ENCODE measurements at regions not wholly inside any gene's neighbourhood (a gene's known extent, or its start where the extent isn't known, plus 50 kb on each side); places are given as distances from the start of the nearest gene placed in this dataset.
A peak's percentile ranks its signal among the peaks of the same experiment; 100 is the strongest.
"Not testable (repeated sequence)": the region's sequence is repeated elsewhere in the genome, so short reads cannot be mapped to it uniquely, and the experiment has no call there.

- Mint-ChIP-seq H3K9me3 (no peaks in the 10 kb centered on the region), H3K27ac (no peak overlapping the region), H3K4me1 (no peaks in the 10 kb centered on the region), H3K27me3 (no peaks in the 10 kb centered on the region), H3K4me3 (no peak overlapping the region), H3K36me3 (ENCODE audit: low read depth) (no peaks in the 10 kb centered on the region)
- DNase-seq, result no peak
- ChIA-PET CTCF (no interaction called here), POLR2A (no interaction called here)
Measured at GRCh38 chr7:153043440-153043839, 283.9 kb downstream of the ACTR3B start.

- CTCF ChIA-PET, result interaction anchor here (0.7 kb wide), 1 partner anchor 15 kb away, joined by 3 read pairs; no protein-coding TSS in a partner anchor
- no peak overlapping the region for H3K4me3 Mint-ChIP-seq
- no peaks in the 10 kb centered on the region for H3K27me3 Mint-ChIP-seq
- no peaks in the 10 kb centered on the region for H3K36me3 Mint-ChIP-seq (ENCODE audit: low read depth)
- H3K9me3 Mint-ChIP-seq, result no peaks in the 10 kb centered on the region
- DNase-seq, result no peak
- H3K4me1 Mint-ChIP-seq, result no peaks in the 10 kb centered on the region
- H3K27ac Mint-ChIP-seq, result no peak overlapping the region
- POLR2A ChIA-PET, result no interaction called here
Measured at GRCh38 chr7:153044981-153045380, 285.4 kb downstream of the ACTR3B start.

GRCh38 chr7:153047079-153047959 is 287.8 kb downstream of the ACTR3B start:
- ChIA-PET CTCF (no interaction called here), POLR2A (no interaction called here)
- DNase-seq, result no peak
- Mint-ChIP-seq H3K27me3 (no peaks in the 10 kb centered on the region), H3K36me3 (ENCODE audit: low read depth) (no peaks in the 10 kb centered on the region), H3K4me3 (no peak overlapping the region), H3K4me1 (no peaks in the 10 kb centered on the region), H3K9me3 (no peaks in the 10 kb centered on the region), H3K27ac (no peak overlapping the region)

- no peaks in the 10 kb centered on the region for H3K9me3 Mint-ChIP-seq
- POLR2A ChIA-PET, result no interaction called here
- CTCF ChIA-PET, result no interaction called here
- DNase-seq, result no peak
- no peaks in the 10 kb centered on the region for H3K27me3 Mint-ChIP-seq
- H3K4me3 Mint-ChIP-seq, result no peak overlapping the region
- no peaks in the 10 kb centered on the region for H3K4me1 Mint-ChIP-seq
- no peak overlapping the region for H3K27ac Mint-ChIP-seq
- H3K36me3 Mint-ChIP-seq (ENCODE audit: low read depth), result no peaks in the 10 kb centered on the region
Measured at GRCh38 chr7:153052206-153052605, 292.7 kb downstream of the ACTR3B start.

- DNase-seq, result peak; percentile 17
- POLR2A ChIA-PET, result no interaction called here
Measured at GRCh38 chr7:153061910-153062528, 302.5 kb downstream of the ACTR3B start.

GRCh38 chr7:153065051-153065450 is 305.5 kb downstream of the ACTR3B start:
- H3K4me1 Mint-ChIP-seq, result no peaks in the 10 kb centered on the region
- ChIA-PET POLR2A (no interaction called here), CTCF (no interaction called here)
- no peaks in the 10 kb centered on the region for H3K36me3 Mint-ChIP-seq (ENCODE audit: low read depth)
- H3K27me3 Mint-ChIP-seq, result no peaks in the 10 kb centered on the region
- DNase-seq, result no peak
- no peak overlapping the region for H3K27ac Mint-ChIP-seq
- H3K4me3 Mint-ChIP-seq, result no peak overlapping the region
- H3K9me3 Mint-ChIP-seq, result peaks cover 7% of the 10 kb centered on the region

More at GRCh38 chr7:153061910-153062528, 302.5 kb downstream of the ACTR3B start:
- H3K27me3 Mint-ChIP-seq, result no peaks in the 10 kb centered on the region
- H3K9me3 Mint-ChIP-seq, result peaks cover 7% of the 10 kb centered on the region
- no peaks in the 10 kb centered on the region for H3K36me3 Mint-ChIP-seq (ENCODE audit: low read depth)
- no peak overlapping the region for H3K4me3 Mint-ChIP-seq
- CTCF ChIA-PET, result no interaction called here
- no peak overlapping the region for H3K27ac Mint-ChIP-seq
- H3K4me1 Mint-ChIP-seq, result no peaks in the 10 kb centered on the region

- no peak overlapping the region for H3K27ac Mint-ChIP-seq
- POLR2A ChIA-PET, result no interaction called here
- H3K4me3 Mint-ChIP-seq, result no peak overlapping the region
- no peak for DNase-seq
- no peaks in the 10 kb centered on the region for H3K36me3 Mint-ChIP-seq (ENCODE audit: low read depth)
- H3K9me3 Mint-ChIP-seq, result peaks cover 7% of the 10 kb centered on the region
- H3K27me3 Mint-ChIP-seq, result no peaks in the 10 kb centered on the region
- CTCF ChIA-PET, result no interaction called here
- H3K4me1 Mint-ChIP-seq, result no peaks in the 10 kb centered on the region
Measured at GRCh38 chr7:153066711-153067110, 307.2 kb downstream of the ACTR3B start.

- no peaks in the 10 kb centered on the region for H3K27me3 Mint-ChIP-seq
- no peaks in the 10 kb centered on the region for H3K4me1 Mint-ChIP-seq
- H3K36me3 Mint-ChIP-seq (ENCODE audit: low read depth), result no peaks in the 10 kb centered on the region
- H3K4me3 Mint-ChIP-seq, result no peak overlapping the region
- ChIA-PET POLR2A (no interaction called here), CTCF (no interaction called here)
- no peaks in the 10 kb centered on the region for H3K9me3 Mint-ChIP-seq
- DNase-seq, result no peak
- no peak overlapping the region for H3K27ac Mint-ChIP-seq
Measured at GRCh38 chr7:153070141-153070540, 310.6 kb downstream of the ACTR3B start.

GRCh38 chr7:153072806-153073205 is 313.3 kb downstream of the ACTR3B start:
- Mint-ChIP-seq H3K27me3 (no peaks in the 10 kb centered on the region), H3K9me3 (peaks cover 3% of the 10 kb centered on the region), H3K36me3 (ENCODE audit: low read depth) (no peaks in the 10 kb centered on the region), H3K4me1 (no peaks in the 10 kb centered on the region), H3K27ac (no peak overlapping the region), H3K4me3 (no peak overlapping the region)
- ChIA-PET CTCF (no interaction called here), POLR2A (no interaction called here)
- no peak for DNase-seq

- H3K4me3 Mint-ChIP-seq; H3K27me3 Mint-ChIP-seq; POLR2A ChIA-PET; H3K27ac Mint-ChIP-seq; H3K36me3 Mint-ChIP-seq (ENCODE audit: low read depth); CTCF ChIA-PET; DNase-seq; H3K9me3 Mint-ChIP-seq; H3K4me1 Mint-ChIP-seq: not testable (repeated sequence)
Measured at GRCh38 chr7:153076289-153076688, 316.7 kb downstream of the ACTR3B start.

- Mint-ChIP-seq H3K4me1 (no peaks in the 10 kb centered on the region), H3K27ac (no peak overlapping the region), H3K27me3 (no peaks in the 10 kb centered on the region), H3K4me3 (no peak overlapping the region), H3K9me3 (peaks cover 3% of the 10 kb centered on the region), H3K36me3 (ENCODE audit: low read depth) (no peaks in the 10 kb centered on the region)
- no peak for DNase-seq
- ChIA-PET CTCF (no interaction called here), POLR2A (no interaction called here)
Measured at GRCh38 chr7:153081496-153081895, 321.9 kb downstream of the ACTR3B start.

GRCh38 chr7:153084278-153084677 is 324.7 kb downstream of the ACTR3B start:
- Mint-ChIP-seq H3K4me3 (no peak overlapping the region), H3K4me1 (no peaks in the 10 kb centered on the region), H3K9me3 (no peaks in the 10 kb centered on the region), H3K27me3 (no peaks in the 10 kb centered on the region), H3K27ac (no peak overlapping the region), H3K36me3 (ENCODE audit: low read depth) (no peaks in the 10 kb centered on the region)
- CTCF ChIA-PET, result no interaction called here
- no peak for DNase-seq
- POLR2A ChIA-PET, result no interaction called here

GRCh38 chr7:153087498-153087897 is 327.9 kb downstream of the ACTR3B start:
- ChIA-PET POLR2A (no interaction called here), CTCF (no interaction called here)
- Mint-ChIP-seq H3K4me1 (no peaks in the 10 kb centered on the region), H3K36me3 (ENCODE audit: low read depth) (no peaks in the 10 kb centered on the region), H3K4me3 (no peak overlapping the region), H3K27me3 (no peaks in the 10 kb centered on the region), H3K9me3 (no peaks in the 10 kb centered on the region), H3K27ac (no peak overlapping the region)
- DNase-seq, result no peak

- POLR2A ChIA-PET, result no interaction called here
- Mint-ChIP-seq H3K36me3 (ENCODE audit: low read depth) (no peaks in the 10 kb centered on the region), H3K4me1 (no peaks in the 10 kb centered on the region), H3K4me3 (no peak overlapping the region), H3K27ac (no peak overlapping the region), H3K9me3 (no peaks in the 10 kb centered on the region), H3K27me3 (no peaks in the 10 kb centered on the region)
- no peak for DNase-seq
- CTCF ChIA-PET, result no interaction called here
Measured at GRCh38 chr7:153088601-153089000, 329.0 kb downstream of the ACTR3B start.

Measured in activated CD4-positive, alpha-beta memory T cell treated with anti-CD3 and anti-CD28 coated beads, Interleukin-2, amount 10 ng/mL, durations not matched to agents 7 days and 5 days (primary cell).